H1 (cell line): ENCODE measurements at regions not wholly inside any gene's neighbourhood (a gene's known extent, or its start where the extent isn't known, plus 50 kb on each side); places are given as distances from the start of the nearest gene placed in this dataset.

Experiments used
- CTCF ChIA-PET: fragments of 300-600 bp; sonication (Branson Sonifier 250); formaldehyde crosslinking; loops from one replicate; lab custom pipeline; 2021; ENCODE audit not compliant: partially characterized antibody; lab: Charles Lee
- POLR2A ChIA-PET: fragments of 300-600 bp; sonication (Branson Sonifier 250); formaldehyde crosslinking; loops from one replicate; lab custom pipeline; 2021; ENCODE audit warnings: inconsistent platforms; ENCODE audit not compliant: partially characterized antibody; lab: Charles Lee
- DNase-seq, 2 experiments: peaks; one replicate each; pipeline versions ENCODE4 v3.0.0 to v3.0.0-alpha.2; 2010 to 2022; ENCODE audit warnings: low spot score in 2 of 2, low read depth in 1 of 2, mixed read lengths in 1 of 2
- FAIRE-seq: peaks from 2 replicates; lab custom pipeline; 2011; peaks lifted over from hg19 to GRCh38; lab: Jason Lieb, UNC
- H2AFZ ChIP-seq: 2 replicates; pipeline ENCODE4 v1.8.1; 2012; ENCODE audit warnings: low read length, inconsistent platforms
- H2AK5ac ChIP-seq: 2 replicates; pipeline ENCODE4 v1.6.1; 2013; ENCODE audit warnings: low read depth, low read length
- H2BK120ac ChIP-seq: replicated peaks from 2 replicates; pipeline ENCODE3; 2013; ENCODE audit warnings: low read depth, low read length, inconsistent platforms
- H2BK12ac ChIP-seq: 2 replicates; pipeline ENCODE4 v1.6.1; 2013; ENCODE audit warnings: low read depth, low read length
- H2BK15ac ChIP-seq: 2 replicates; pipeline ENCODE4 v1.6.1; 2013; ENCODE audit warnings: low read length
- H2BK20ac ChIP-seq: 2 replicates; pipeline ENCODE4 v1.6.1; 2013; ENCODE audit warnings: low read length
- H2BK5ac ChIP-seq: 2 replicates; pipeline ENCODE4 v1.6.1; 2013; ENCODE audit warnings: low read depth, low read length
- H3K14ac ChIP-seq: 2 replicates; pipeline ENCODE4 v1.6.1; 2013; ENCODE audit warnings: inconsistent platforms; ENCODE audit not compliant: insufficient read length
- H3K18ac ChIP-seq: 2 replicates; pipeline ENCODE4 v1.6.1; 2013; ENCODE audit warnings: low read length; ENCODE audit errors: extremely low read depth
- H3K23ac ChIP-seq: 2 replicates; pipeline ENCODE4 v1.6.1; 2013; ENCODE audit warnings: inconsistent platforms; ENCODE audit not compliant: insufficient read length
- H3K23me2 ChIP-seq: 2 replicates; pipeline ENCODE4 v1.6.1; 2013; ENCODE audit warnings: low read depth, low read length
- H3K27ac ChIP-seq: 2 replicates; pipeline ENCODE4 v1.6.1; 2011; ENCODE audit warnings: low read depth, low read length, inconsistent platforms
- H3K27me3 ChIP-seq, 4 experiments: replicated peaks in 1 of 4; 1 replicate in 1 of 4; 2 replicates in 3 of 4; pipeline versions ENCODE4 v1.6.1 to v1.8.1; 2011 to 2013; ENCODE audit warnings: low read length in 3 of 4, mild to moderate bottlenecking in 3 of 4, inconsistent platforms in 2 of 4, mixed read lengths in 2 of 4, moderate library complexity in 1 of 4; ENCODE audit not compliant: control insufficient read depth in 3 of 4, insufficient read depth in 3 of 4; ENCODE audit errors: extremely low read depth in 1 of 4
- H3K36me3 ChIP-seq, 4 experiments: 2 replicates each; pipeline versions ENCODE4 v1.6.1 to v1.8.1; 2011 to 2013; ENCODE audit warnings: mild to moderate bottlenecking in 4 of 4, low read length in 3 of 4, moderate library complexity in 2 of 4, control low read depth in 1 of 4, inconsistent platforms in 1 of 4; ENCODE audit not compliant: insufficient read depth in 4 of 4, control insufficient read depth in 2 of 4
- H3K4ac ChIP-seq: replicated peaks from 2 replicates; pipeline ENCODE3; 2013; ENCODE audit warnings: low read length, low read depth, mixed read lengths, inconsistent platforms; ENCODE audit not compliant: insufficient read length
- H3K4me1 ChIP-seq, 4 experiments: replicated peaks in 1 of 4; 1 replicate in 1 of 4; 2 replicates in 3 of 4; pipeline versions ENCODE4 v1.6.1 to v1.8.1; 2011 to 2013; ENCODE audit warnings: low read length in 3 of 4, inconsistent platforms in 2 of 4, mixed read lengths in 1 of 4; ENCODE audit not compliant: insufficient read depth in 4 of 4, control insufficient read depth in 3 of 4
- H3K4me2 ChIP-seq, 2 experiments: 2 replicates each; pipeline versions ENCODE4 v1.6.1 to v1.8.1; 2011 to 2013; ENCODE audit warnings: low read depth in 2 of 2, low read length in 2 of 2, control low read depth in 1 of 2, inconsistent platforms in 1 of 2, mild to moderate bottlenecking in 1 of 2; ENCODE audit not compliant: insufficient read depth in 1 of 2
- H3K4me3 ChIP-seq, 4 experiments: fragments of 200-600, 300-600 bp in 1 of 4; sonication (generic), shearing (Covaris generic), sonication (Bioruptor Twin) in 1 of 4; 2 replicates each; pipeline versions ENCODE4 v1.5.1 to v1.8.1; 2011 to 2016; ENCODE audit warnings: low read length in 4 of 4, low read depth in 3 of 4, control low read depth in 2 of 4, inconsistent platforms in 2 of 4, mild to moderate bottlenecking in 2 of 4, mixed read lengths in 1 of 4, moderate library complexity in 1 of 4; ENCODE audit not compliant: insufficient read depth in 2 of 4; ENCODE audit errors: extremely low read depth in 1 of 4
- H3K56ac ChIP-seq: replicated peaks from 2 replicates; pipeline ENCODE3; 2013; ENCODE audit warnings: low read depth, mild to moderate bottlenecking, mixed read lengths, low read length, inconsistent platforms; ENCODE audit not compliant: insufficient read length
- H3K79me1 ChIP-seq: 2 replicates; pipeline ENCODE4 v1.6.1; 2013; ENCODE audit warnings: low read depth, low read length, control low read depth
- H3K79me2 ChIP-seq, 2 experiments: 2 replicates each; pipeline versions ENCODE4 v1.6.1 to v1.8.1; 2012 to 2013; ENCODE audit warnings: low read length in 2 of 2, mild to moderate bottlenecking in 2 of 2, inconsistent platforms in 1 of 2; ENCODE audit not compliant: insufficient read depth in 2 of 2, control insufficient read depth in 1 of 2
- H3K9ac ChIP-seq, 4 experiments: replicated peaks in 1 of 4; 1 replicate in 1 of 4; 2 replicates in 3 of 4; pipeline versions ENCODE4 v1.6.1 to v1.8.1; 2011 to 2013; ENCODE audit warnings: low read depth in 3 of 4, low read length in 3 of 4, control low read depth in 2 of 4, mild to moderate bottlenecking in 2 of 4, moderate library complexity in 2 of 4, inconsistent platforms in 1 of 4; ENCODE audit errors: extremely low read depth in 1 of 4
- H3K9me3 ChIP-seq, 2 experiments: 2 replicates each; pipeline versions ENCODE4 v1.6.1 to v1.8.1; 2012 to 2013; ENCODE audit warnings: mild to moderate bottlenecking in 2 of 2, moderate library complexity in 2 of 2, control low read depth in 1 of 2, inconsistent platforms in 1 of 2, low read depth in 1 of 2, low read length in 1 of 2, mixed read lengths in 1 of 2; ENCODE audit not compliant: insufficient read depth in 2 of 2
- H4K20me1 ChIP-seq, 2 experiments: replicated peaks in 1 of 2; 2 replicates each; pipeline versions ENCODE3 to v1.8.1; 2011 to 2013; ENCODE audit warnings: inconsistent platforms in 2 of 2, low read length in 2 of 2, mild to moderate bottlenecking in 1 of 2; ENCODE audit not compliant: insufficient read depth in 2 of 2, control insufficient read depth in 1 of 2
- H4K5ac ChIP-seq: 2 replicates; pipeline ENCODE4 v1.6.1; 2013; ENCODE audit warnings: low read length, low read depth, mixed read lengths, inconsistent platforms; ENCODE audit not compliant: insufficient read length
- H4K8ac ChIP-seq: 2 replicates; pipeline ENCODE4 v1.8.0; 2013; ENCODE audit warnings: mild to moderate bottlenecking, moderate library complexity, low read length, inconsistent platforms; ENCODE audit not compliant: insufficient read depth; ENCODE audit errors: extremely low read depth
- H4K91ac ChIP-seq: replicated peaks from 2 replicates; pipeline ENCODE3; 2013; ENCODE audit warnings: low read length, mixed read lengths, inconsistent platforms; ENCODE audit not compliant: insufficient read length
- KDM1A ChIP-seq: fragments of 200-600, 300-600 bp; sonication (generic); IDR thresholded peaks from 2 replicates; pipeline ENCODE4 v1.7.1; 2016; ENCODE audit warnings: mild to moderate bottlenecking, low read length, borderline replicate concordance
- NANOG ChIP-seq: IDR thresholded peaks from 2 replicates; pipeline ENCODE4 v1.6.1; 2011; ENCODE audit warnings: low read length, low read depth, mild to moderate bottlenecking, inconsistent platforms; ENCODE audit not compliant: insufficient read depth, poor library complexity, severe bottlenecking
- WGBS, 2 experiments: shearing (Covaris generic) in 1 of 2; methylation state at CpG; one replicate each; pipeline versions ENCODE4 v1.1.6 to v1.1.7; 2013 to 2015; ENCODE audit warnings: low lambda C conversion rate in 2 of 2, mixed read lengths in 2 of 2, inconsistent platforms in 1 of 2, low coverage in 1 of 2, missing lambda C conversion rate in 1 of 2; ENCODE audit not compliant: insufficient replicate concordance in 2 of 2, insufficient coverage in 1 of 2, insufficient read length in 1 of 2; ENCODE audit errors: extremely low coverage in 1 of 2, missing lambda C conversion rate in 1 of 2; 5-methylcytosine and 5-hydroxymethylcytosine counted together

GRCh38 chr1:188719735-188720134 lies 1757.9 kb downstream of the BRINP3 start:
- Histone ChIP-seq H3K79me2 (no peaks in the 10 kb centered on the region), H4K8ac (no peak overlapping the region), H4K20me1 (no peaks in the 10 kb centered on the region), H3K14ac (no peak overlapping the region), H3K79me1 (no peaks in the 10 kb centered on the region), H4K91ac (no peak overlapping the region), H3K23ac (no peak overlapping the region), H3K56ac (no peak overlapping the region), H4K5ac (no peak overlapping the region), H2BK12ac (no peak overlapping the region), H2BK5ac (no peak overlapping the region), H3K36me3 (no peaks in the 10 kb centered on the region), H2AK5ac (no peak overlapping the region), H3K4ac (no peak overlapping the region), H3K27me3 (no peaks in the 10 kb centered on the region), H2BK20ac (no peak overlapping the region), H3K4me2 (no peak overlapping the region), H3K9ac (no peak overlapping the region), H3K18ac (no peak overlapping the region), H3K4me1 (no peaks in the 10 kb centered on the region), H3K23me2 (no peaks in the 10 kb centered on the region; the same call in 1 of the 2 replicates), H3K4me3 (no peak overlapping the region), H3K9me3 (no peaks in the 10 kb centered on the region), H3K27ac (no peak overlapping the region), H2BK15ac (no peak overlapping the region), H2AFZ (no peak overlapping the region), H2BK120ac (no peak overlapping the region)
- TF ChIP-seq NANOG (no peak), KDM1A (no peak)
- DNase-seq (no peak), FAIRE-seq (no peak)
- CTCF ChIA-PET = interaction anchor here (0.7 kb wide), 1 partner anchor 1454 kb away, joined by 3 read pairs; no protein-coding TSS in a partner anchor
- WGBS, 2 experiments = 87% methylated on average over 3 of the region's 3 CpGs; no CpG with 5 or more reads in 1 of the 2 experiments
- POLR2A ChIA-PET = no interaction called here
